Esophagus muscularis mucosa (tissue), 3 donors: ENCODE measurements at regions not wholly inside any gene's neighbourhood (a gene's known extent, or its start where the extent isn't known, plus 50 kb on each side); places are given as distances from the start of the nearest gene placed in this dataset.

Experiments used
- POLR2A ChIP-seq: fragments of 450-650 bp; IDR thresholded peaks from one replicate; pipeline ENCODE4 v1.6.1; 2017; ENCODE audit warnings: antibody characterized with exemption, moderate library complexity, mild to moderate bottlenecking, low read depth
- POLR2AphosphoS5 ChIP-seq, 2 donors: sonication (generic); formaldehyde crosslinking; IDR thresholded peaks; one replicate each; pipeline ENCODE4 v1.6.1; 2017; ENCODE audit warnings: antibody characterized with exemption in 2 of 2
- TF ChIP-seq, protein P1 (sequence below), 3 experiments: fragments of 200-600 bp in 2 of 3; fragments of 450-650 bp in 1 of 3; sonication (generic) in 2 of 3; IDR thresholded peaks; one replicate each; pipeline ENCODE4 v1.5.1; 2017 to 2019; ENCODE audit warnings: antibody characterized with exemption in 3 of 3, mild to moderate bottlenecking in 2 of 3, moderate library complexity in 1 of 3

DNA sequence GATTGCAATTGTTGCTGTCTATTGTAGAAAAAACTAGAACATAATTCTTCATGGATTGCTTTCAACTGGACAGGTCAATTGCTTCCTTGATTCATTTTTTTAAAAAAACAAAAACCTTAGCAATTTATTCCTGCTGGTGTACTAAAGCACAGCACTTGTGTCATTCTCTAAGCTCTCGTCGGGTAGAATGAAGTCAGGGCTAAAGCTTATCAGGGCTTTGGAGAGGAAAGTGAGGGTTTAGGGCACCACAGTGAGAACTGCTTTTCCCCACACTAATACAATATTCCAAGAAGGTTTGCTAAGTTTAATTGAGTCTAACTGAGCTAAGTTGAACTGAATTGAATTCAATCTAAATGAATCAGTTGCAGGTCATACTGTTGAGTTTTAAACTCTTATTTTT is 76.4 kb upstream of the TLR3 start:
- TF ChIP-seq POLR2A (no peak), POLR2AphosphoS5 (IDR thresholded peaks at IDR 0.05) (no peak)
- TF ChIP-seq, protein P1, sequence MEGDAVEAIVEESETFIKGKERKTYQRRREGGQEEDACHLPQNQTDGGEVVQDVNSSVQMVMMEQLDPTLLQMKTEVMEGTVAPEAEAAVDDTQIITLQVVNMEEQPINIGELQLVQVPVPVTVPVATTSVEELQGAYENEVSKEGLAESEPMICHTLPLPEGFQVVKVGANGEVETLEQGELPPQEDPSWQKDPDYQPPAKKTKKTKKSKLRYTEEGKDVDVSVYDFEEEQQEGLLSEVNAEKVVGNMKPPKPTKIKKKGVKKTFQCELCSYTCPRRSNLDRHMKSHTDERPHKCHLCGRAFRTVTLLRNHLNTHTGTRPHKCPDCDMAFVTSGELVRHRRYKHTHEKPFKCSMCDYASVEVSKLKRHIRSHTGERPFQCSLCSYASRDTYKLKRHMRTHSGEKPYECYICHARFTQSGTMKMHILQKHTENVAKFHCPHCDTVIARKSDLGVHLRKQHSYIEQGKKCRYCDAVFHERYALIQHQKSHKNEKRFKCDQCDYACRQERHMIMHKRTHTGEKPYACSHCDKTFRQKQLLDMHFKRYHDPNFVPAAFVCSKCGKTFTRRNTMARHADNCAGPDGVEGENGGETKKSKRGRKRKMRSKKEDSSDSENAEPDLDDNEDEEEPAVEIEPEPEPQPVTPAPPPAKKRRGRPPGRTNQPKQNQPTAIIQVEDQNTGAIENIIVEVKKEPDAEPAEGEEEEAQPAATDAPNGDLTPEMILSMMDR (IDR thresholded peaks at IDR 0.05), result no peak
